H1 (cell line): ENCODE measurements at regions not wholly inside any gene's neighbourhood (a gene's known extent, or its start where the extent isn't known, plus 50 kb on each side); places are given as distances from the start of the nearest gene placed in this dataset.

ENCODE experiments used
- BACH1 ChIP-seq: IDR thresholded peaks from 2 replicates; pipeline ENCODE4 v1.6.1; 2012; ENCODE audit warnings: low read length, improper control_type of control experiment
- CREB1 ChIP-seq: IDR thresholded peaks from 2 replicates; pipeline ENCODE4 v1.6.1; 2012; ENCODE audit warnings: inconsistent platforms
- CTCF ChIP-seq, 3 experiments: IDR thresholded peaks; 1 replicate in 2 of 3; 2 replicates in 1 of 3; pipeline versions ENCODE4 v1.5.1 to v1.6.1; 2011; ENCODE audit warnings: low read length in 3 of 3, mild to moderate bottlenecking in 3 of 3, inconsistent platforms in 2 of 3, low read depth in 1 of 3, moderate library complexity in 1 of 3; ENCODE audit not compliant: insufficient read depth in 1 of 3; ENCODE audit errors: control extremely low read depth in 1 of 3
- EGR1 ChIP-seq: IDR thresholded peaks from 2 replicates; pipeline ENCODE4 v1.6.1; 2011; ENCODE audit warnings: low read depth, low read length, borderline replicate concordance
- EZH2 ChIP-seq: fragments of 200-600 bp; sonication (generic); IDR thresholded peaks from 2 replicates; pipeline ENCODE4 v1.7.1; 2012; ENCODE audit warnings: low read depth, mild to moderate bottlenecking, moderate library complexity, low read length, inconsistent platforms; ENCODE audit not compliant: severe bottlenecking
- POLR2A ChIP-seq, 2 experiments: IDR thresholded peaks; 1 replicate in 1 of 2; 2 replicates in 1 of 2; pipeline ENCODE4 v1.6.1; 2011; ENCODE audit warnings: low read depth in 2 of 2, low read length in 2 of 2, mild to moderate bottlenecking in 2 of 2; ENCODE audit errors: control extremely low read depth in 1 of 2
- POLR2AphosphoS5 ChIP-seq: IDR thresholded peaks from 2 replicates; pipeline ENCODE4 v1.6.1; 2011; ENCODE audit warnings: low read depth, low read length
- RAD21 ChIP-seq, 2 experiments: IDR thresholded peaks in 1 of 2; conservative IDR thresholded peaks in 1 of 2; 2 replicates each; pipeline ENCODE4 v1.6.1; 2011; ENCODE audit warnings: low read depth in 2 of 2, low read length in 2 of 2, improper control_type of control experiment in 1 of 2, inconsistent platforms in 1 of 2, mild to moderate bottlenecking in 1 of 2, moderate library complexity in 1 of 2
- SIRT6 ChIP-seq: IDR thresholded peaks from one replicate; pipeline ENCODE4 v1.7.1; 2012; ENCODE audit warnings: low read length, inconsistent platforms
- SP1 ChIP-seq: IDR thresholded peaks from 2 replicates; pipeline ENCODE4 v1.6.1; 2011; ENCODE audit warnings: low read depth, low read length
- SP2 ChIP-seq: IDR thresholded peaks from 2 replicates; pipeline ENCODE4 v1.6.1; 2012; ENCODE audit warnings: mild to moderate bottlenecking, low read length, inconsistent platforms
- SUZ12 ChIP-seq: fragments of 200-600 bp; sonication (generic); IDR thresholded peaks from 2 replicates; pipeline ENCODE4 v1.6.1; 2012; ENCODE audit warnings: mild to moderate bottlenecking, inconsistent platforms, low read length, moderate library complexity, mixed read lengths
- ZNF274 ChIP-seq: IDR thresholded peaks from 2 replicates; pipeline ENCODE4 v1.7.0; 2012; ENCODE audit warnings: low read length, borderline replicate concordance; ENCODE audit errors: extremely low read depth

- no peak for TF ChIP-seq CTCF (IDR thresholded peaks at IDR 0.05; ENCODE audit: control extremely low read depth in 1 of 3, insufficient read depth in 1 of 3, low read depth in 1 of 3, low read length in 3 of 3)
- no peak for TF ChIP-seq SP1
- TF ChIP-seq SP2: no peak
- no peak for TF ChIP-seq ZNF274
- no peak for TF ChIP-seq POLR2A (IDR thresholded peaks at IDR 0.05; ENCODE audit: control extremely low read depth in 1 of 2, low read depth in 2 of 2, low read length in 2 of 2)
- no peak for TF ChIP-seq SIRT6
- no peak for TF ChIP-seq RAD21 (IDR thresholded peaks at IDR 0.05 in 1 of 2, conservative IDR thresholded peaks at IDR 0.05 in 1 of 2; ENCODE audit: low read depth in 2 of 2, low read length in 2 of 2)
- no peak for TF ChIP-seq BACH1
- TF ChIP-seq EZH2: no peak
- no peak for TF ChIP-seq EGR1
- no peak for TF ChIP-seq POLR2AphosphoS5
- no peak for TF ChIP-seq SUZ12
- no peak for TF ChIP-seq CREB1
Observed at GRCh38 chr18:64659196-64659595, 510.3 kb upstream of the LINC00305 start.
